GM23338 (cell line): ENCODE measurements at regions not wholly inside any gene's neighbourhood (a gene's known extent, or its start where the extent isn't known, plus 50 kb on each side); places are given as distances from the start of the nearest gene placed in this dataset.

Source experiments
- ATAC-seq: fragments of 200-7000 bp; cut with Tn5 transposase; 3 replicates; pipeline ENCODE4 v1.9.1; 2020
- DNase-seq: peaks from one replicate; pipeline ENCODE4 v3.0.0-alpha.2; 2015; ENCODE audit warnings: low spot score
- H2AFZ ChIP-seq: fragments of 200-600 bp; sonication (generic); 2 replicates; pipeline ENCODE4 v1.8.0; 2016; ENCODE audit warnings: antibody characterized with exemption, mild to moderate bottlenecking, moderate library complexity
- H3F3A ChIP-seq: fragments of 200-600 bp; sonication (generic); replicated peaks from 2 replicates; pipeline ENCODE4 v1.8.0; 2017; ENCODE audit warnings: antibody characterized with exemption, mixed run types, low read depth
- H3K27ac ChIP-seq: fragments of 200-600 bp; sonication (generic); 2 replicates; pipeline ENCODE4 v1.6.1; 2016; ENCODE audit warnings: low read depth
- H3K27me3 ChIP-seq: fragments of 200-600 bp; sonication (generic); 2 replicates; pipeline ENCODE4 v1.8.0; 2016; ENCODE audit warnings: mild to moderate bottlenecking, mixed run types, moderate library complexity; ENCODE audit not compliant: insufficient read depth
- H3K36me3 ChIP-seq: fragments of 200-600 bp; sonication (generic); 2 replicates; pipeline ENCODE4 v1.8.0; 2016; ENCODE audit warnings: mild to moderate bottlenecking; ENCODE audit not compliant: insufficient read depth
- H3K4me1 ChIP-seq: fragments of 200-600 bp; sonication (generic); 2 replicates; pipeline ENCODE4 v1.8.0; 2016; ENCODE audit warnings: mild to moderate bottlenecking, moderate library complexity; ENCODE audit not compliant: insufficient read depth
- H3K4me2 ChIP-seq: fragments of 200-600 bp; sonication (generic); 2 replicates; pipeline ENCODE4 v1.7.1; 2017; ENCODE audit warnings: mixed run types
- H3K4me3 ChIP-seq: fragments of 200-600 bp; sonication (generic); 2 replicates; pipeline ENCODE4 v1.6.1; 2016; ENCODE audit warnings: mixed run types
- H3K79me2 ChIP-seq: fragments of 200-600 bp; sonication (generic); replicated peaks from 2 replicates; pipeline ENCODE4 v1.8.0; 2017; ENCODE audit warnings: mild to moderate bottlenecking; ENCODE audit not compliant: insufficient read depth
- H3K9me2 ChIP-seq: fragments of 200-600 bp; sonication (generic); 2 replicates; pipeline ENCODE4 v1.8.0; 2017; ENCODE audit not compliant: insufficient read depth
- H4K20me1 ChIP-seq: fragments of 200-600 bp; sonication (generic); replicated peaks from 2 replicates; pipeline ENCODE4 v1.8.0; 2017; ENCODE audit warnings: mild to moderate bottlenecking; ENCODE audit not compliant: insufficient read depth
- H3K27ac Mint-ChIP-seq: 2 replicates; pipeline ENCODE4 v1.8.0; 2020; ENCODE audit warnings: inconsistent platforms, mild to moderate bottlenecking, moderate library complexity, mixed read lengths
- H3K27me3 Mint-ChIP-seq: 3 replicates; pipeline ENCODE4 v1.8.0; 2022; ENCODE audit warnings: low read depth, mild to moderate bottlenecking, moderate library complexity, mixed read lengths, inconsistent platforms; ENCODE audit not compliant: insufficient read depth, poor library complexity
- H3K36me3 Mint-ChIP-seq: 3 replicates; pipeline ENCODE4 v1.8.0; 2021; ENCODE audit warnings: low read depth, mild to moderate bottlenecking, inconsistent platforms, moderate library complexity, mixed read lengths
- H3K4me1 Mint-ChIP-seq: 3 replicates; pipeline ENCODE4 v1.8.0; 2020; ENCODE audit warnings: mild to moderate bottlenecking, inconsistent platforms, mixed read lengths
- H3K4me3 Mint-ChIP-seq: 3 replicates; pipeline ENCODE4 v1.8.0; 2021; ENCODE audit warnings: moderate library complexity, mild to moderate bottlenecking, inconsistent platforms, mixed read lengths
- H3K9me3 Mint-ChIP-seq: 3 replicates; pipeline ENCODE4 v1.8.0; 2020; ENCODE audit warnings: moderate library complexity, mild to moderate bottlenecking, inconsistent platforms, mixed read lengths
- CREB1 ChIP-seq: fragments of 250-450 bp; sonication (Bioruptor Pico); IDR thresholded peaks from 2 replicates; pipeline ENCODE4 v1.5.0; 2020; ENCODE audit warnings: low read depth, mild to moderate bottlenecking, moderate library complexity
- EZH2 ChIP-seq: fragments of 200-600 bp; sonication (generic); IDR thresholded peaks from one replicate; pipeline ENCODE4 v1.8.0; 2017; ENCODE audit warnings: antibody characterized with exemption, mild to moderate bottlenecking, low read depth; ENCODE audit not compliant: unreplicated experiment
- EZH2phosphoT487 ChIP-seq: fragments of 200-600 bp; sonication (generic); IDR thresholded peaks from one replicate; pipeline ENCODE4 v1.8.1; 2018; ENCODE audit warnings: antibody characterized with exemption; ENCODE audit not compliant: unreplicated experiment
- JUNB ChIP-seq: IDR thresholded peaks from one replicate; pipeline ENCODE4 v1.6.1; 2016; ENCODE audit warnings: antibody characterized with exemption; ENCODE audit not compliant: unreplicated experiment
- NANOG ChIP-seq: IDR thresholded peaks from 2 replicates; pipeline ENCODE4 v1.6.1; 2016; ENCODE audit warnings: antibody characterized with exemption, borderline replicate concordance
- POLR2AphosphoS5 ChIP-seq: IDR thresholded peaks from 2 replicates; pipeline ENCODE4 v1.6.1; 2016; ENCODE audit warnings: antibody characterized with exemption, low read depth
- STAT1 ChIP-seq: IDR thresholded peaks from one replicate; pipeline ENCODE4 v1.6.1; 2016; ENCODE audit warnings: antibody characterized with exemption; ENCODE audit not compliant: unreplicated experiment
- ZNF114 ChIP-seq: fragments of 250-450 bp; sonication (Bioruptor Pico); IDR thresholded peaks from 2 replicates; pipeline ENCODE4 v1.5.0; 2020; ENCODE audit warnings: mild to moderate bottlenecking, moderate library complexity
- ZNF331 ChIP-seq: fragments of 250-450 bp; sonication (Bioruptor Pico); IDR thresholded peaks from 2 replicates; pipeline ENCODE4 v1.5.0; 2020; ENCODE audit warnings: low read depth, mild to moderate bottlenecking, moderate library complexity
- TF ChIP-seq, protein P1 (sequence below): IDR thresholded peaks from one replicate; pipeline ENCODE4 v1.6.1; 2018; ENCODE audit warnings: antibody characterized with exemption; ENCODE audit not compliant: unreplicated experiment
- TF ChIP-seq, protein P2 (sequence below), 2 experiments: fragments of 200-600 bp in 1 of 2; sonication (generic) in 1 of 2; conservative IDR thresholded peaks; 2 replicates each; pipeline versions ENCODE4 v1.5.1 to v1.6.1; 2016 to 2017; ENCODE audit warnings: antibody characterized with exemption in 2 of 2, low read depth in 2 of 2, mild to moderate bottlenecking in 2 of 2, moderate library complexity in 1 of 2

GRCh38 chr14:22313172-22313801 lies 275.7 kb downstream of the DAD1 start (continued):
- TF ChIP-seq, protein P1, sequence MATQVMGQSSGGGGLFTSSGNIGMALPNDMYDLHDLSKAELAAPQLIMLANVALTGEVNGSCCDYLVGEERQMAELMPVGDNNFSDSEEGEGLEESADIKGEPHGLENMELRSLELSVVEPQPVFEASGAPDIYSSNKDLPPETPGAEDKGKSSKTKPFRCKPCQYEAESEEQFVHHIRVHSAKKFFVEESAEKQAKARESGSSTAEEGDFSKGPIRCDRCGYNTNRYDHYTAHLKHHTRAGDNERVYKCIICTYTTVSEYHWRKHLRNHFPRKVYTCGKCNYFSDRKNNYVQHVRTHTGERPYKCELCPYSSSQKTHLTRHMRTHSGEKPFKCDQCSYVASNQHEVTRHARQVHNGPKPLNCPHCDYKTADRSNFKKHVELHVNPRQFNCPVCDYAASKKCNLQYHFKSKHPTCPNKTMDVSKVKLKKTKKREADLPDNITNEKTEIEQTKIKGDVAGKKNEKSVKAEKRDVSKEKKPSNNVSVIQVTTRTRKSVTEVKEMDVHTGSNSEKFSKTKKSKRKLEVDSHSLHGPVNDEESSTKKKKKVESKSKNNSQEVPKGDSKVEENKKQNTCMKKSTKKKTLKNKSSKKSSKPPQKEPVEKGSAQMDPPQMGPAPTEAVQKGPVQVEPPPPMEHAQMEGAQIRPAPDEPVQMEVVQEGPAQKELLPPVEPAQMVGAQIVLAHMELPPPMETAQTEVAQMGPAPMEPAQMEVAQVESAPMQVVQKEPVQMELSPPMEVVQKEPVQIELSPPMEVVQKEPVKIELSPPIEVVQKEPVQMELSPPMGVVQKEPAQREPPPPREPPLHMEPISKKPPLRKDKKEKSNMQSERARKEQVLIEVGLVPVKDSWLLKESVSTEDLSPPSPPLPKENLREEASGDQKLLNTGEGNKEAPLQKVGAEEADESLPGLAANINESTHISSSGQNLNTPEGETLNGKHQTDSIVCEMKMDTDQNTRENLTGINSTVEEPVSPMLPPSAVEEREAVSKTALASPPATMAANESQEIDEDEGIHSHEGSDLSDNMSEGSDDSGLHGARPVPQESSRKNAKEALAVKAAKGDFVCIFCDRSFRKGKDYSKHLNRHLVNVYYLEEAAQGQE, result no peak
- TF ChIP-seq ZNF114 (CRISPR knock-in tag) (no peak), NANOG (no peak), POLR2AphosphoS5 (no peak)

DNA sequence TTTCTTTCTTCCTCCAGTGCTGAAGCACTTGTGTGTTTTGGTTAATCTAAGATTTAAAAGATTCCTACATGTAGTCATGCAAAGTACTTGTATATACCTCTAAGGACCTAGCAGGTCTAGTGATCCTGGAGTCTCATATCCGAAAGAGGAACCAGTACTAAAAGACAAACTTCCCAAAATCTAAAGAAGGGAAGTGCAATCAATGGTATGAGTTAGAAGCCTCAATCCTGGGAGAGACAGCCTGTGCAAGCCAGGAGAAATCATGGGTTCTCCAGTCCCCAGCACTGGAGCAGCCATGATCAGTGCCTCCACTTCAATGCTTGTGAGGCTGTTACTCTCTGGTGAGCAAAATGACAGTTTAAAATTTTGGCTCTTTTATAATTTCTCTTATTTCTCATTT lies 277.4 kb downstream of the DAD1 start:
- Mint-ChIP-seq H3K27ac (no peak overlapping the region), H3K4me3 (no peak overlapping the region), H3K27me3 (no peaks in the 10 kb centered on the region), H3K9me3 (no peaks in the 10 kb centered on the region), H3K36me3 (no peaks in the 10 kb centered on the region), H3K4me1 (peaks cover 6% of the 10 kb centered on the region; the same call in 2 of the 3 replicates)
- H3K36me3 ChIP-seq, result no peaks in the 10 kb centered on the region
- ATAC-seq (no peak), DNase-seq (no peak)
- H3K4me3 ChIP-seq, result no peak overlapping the region
- H3K27me3 ChIP-seq, result no peaks in the 10 kb centered on the region
- H3K27ac ChIP-seq, result no peak overlapping the region
- no peaks in the 10 kb centered on the region for H4K20me1 ChIP-seq
- H3K9me2 ChIP-seq, result no peaks in the 10 kb centered on the region
- no peaks in the 10 kb centered on the region for H3F3A ChIP-seq
- no peak overlapping the region for H2AFZ ChIP-seq
- H3K4me2 ChIP-seq, result no peak overlapping the region
- H3K79me2 ChIP-seq, result no peaks in the 10 kb centered on the region
- H3K4me1 ChIP-seq, result no peaks in the 10 kb centered on the region
- no peak for TF ChIP-seq POLR2AphosphoS5
- TF ChIP-seq, protein P1, result no peak
- TF ChIP-seq ZNF114 (CRISPR knock-in tag), result no peak
- TF ChIP-seq, protein P2, sequence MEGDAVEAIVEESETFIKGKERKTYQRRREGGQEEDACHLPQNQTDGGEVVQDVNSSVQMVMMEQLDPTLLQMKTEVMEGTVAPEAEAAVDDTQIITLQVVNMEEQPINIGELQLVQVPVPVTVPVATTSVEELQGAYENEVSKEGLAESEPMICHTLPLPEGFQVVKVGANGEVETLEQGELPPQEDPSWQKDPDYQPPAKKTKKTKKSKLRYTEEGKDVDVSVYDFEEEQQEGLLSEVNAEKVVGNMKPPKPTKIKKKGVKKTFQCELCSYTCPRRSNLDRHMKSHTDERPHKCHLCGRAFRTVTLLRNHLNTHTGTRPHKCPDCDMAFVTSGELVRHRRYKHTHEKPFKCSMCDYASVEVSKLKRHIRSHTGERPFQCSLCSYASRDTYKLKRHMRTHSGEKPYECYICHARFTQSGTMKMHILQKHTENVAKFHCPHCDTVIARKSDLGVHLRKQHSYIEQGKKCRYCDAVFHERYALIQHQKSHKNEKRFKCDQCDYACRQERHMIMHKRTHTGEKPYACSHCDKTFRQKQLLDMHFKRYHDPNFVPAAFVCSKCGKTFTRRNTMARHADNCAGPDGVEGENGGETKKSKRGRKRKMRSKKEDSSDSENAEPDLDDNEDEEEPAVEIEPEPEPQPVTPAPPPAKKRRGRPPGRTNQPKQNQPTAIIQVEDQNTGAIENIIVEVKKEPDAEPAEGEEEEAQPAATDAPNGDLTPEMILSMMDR (conservative IDR thresholded peaks at IDR 0.05; ENCODE audit: low read depth in 2 of 2), result no peak
- no peak for TF ChIP-seq NANOG
- no peak for TF ChIP-seq EZH2phosphoT487
- TF ChIP-seq STAT1, result no peak
- no peak for TF ChIP-seq ZNF331 (CRISPR knock-in tag)
- TF ChIP-seq EZH2, result no peak
- TF ChIP-seq CREB1 (CRISPR knock-in tag), result no peak
- TF ChIP-seq JUNB, result no peak
